ENCODE measurements at regions not wholly inside any gene's neighbourhood (a gene's known extent, or its start where the extent isn't known, plus 50 kb on each side); places are given as distances from the start of the nearest gene placed in this dataset.
A peak's percentile ranks its signal among the peaks of the same experiment; 100 is the strongest.

- Histone ChIP-seq H3K9me3 (ENCODE audit: low read depth) (no peaks in the 10 kb centered on the region), H3K36me3 (no peaks in the 10 kb centered on the region), H3K27me3 (no peaks in the 10 kb centered on the region), H3K9ac (no peak overlapping the region), H3K4me2 (no peak overlapping the region), H2AFZ (replicated peaks) (peak overlapping the region; percentile 35), H3K4me3 (no peak overlapping the region), H3F3A (ENCODE audit: low read depth) (peaks cover 9% of the 10 kb centered on the region), H3K4me1 (peaks cover 20% of the 10 kb centered on the region), H3K79me2 (ENCODE audit: low read depth) (no peaks in the 10 kb centered on the region), H3K27ac (no peak overlapping the region), H4K20me1 (ENCODE audit: low read depth) (no peaks in the 10 kb centered on the region)
- no peaks in the 10 kb centered on the region for H3K36me3 Mint-ChIP-seq
- no peak for DNase-seq (ENCODE audit: low spot score)
- H3K4me1 Mint-ChIP-seq: peaks cover 51% of the 10 kb centered on the region
- H3K9me3 Mint-ChIP-seq: peaks cover 2% of the 10 kb centered on the region
- peaks cover 17% of the 10 kb centered on the region for H3K27me3 Mint-ChIP-seq (ENCODE audit: insufficient read depth, low read depth)
- H3K4me3 Mint-ChIP-seq: no peak overlapping the region
- TF ChIP-seq EZH2phosphoT487 (IDR thresholded peaks at IDR 0.05) (no peak), CTCF (IDR thresholded peaks at IDR 0.05) (no peak), EZH2 (IDR thresholded peaks at IDR 0.05) (no peak)
- H3K27ac Mint-ChIP-seq: peak overlapping the region; percentile 88
Measured at GRCh38 chr5:171521679-171522078, 102.2 kb downstream of the FGF18 start.

DNA sequence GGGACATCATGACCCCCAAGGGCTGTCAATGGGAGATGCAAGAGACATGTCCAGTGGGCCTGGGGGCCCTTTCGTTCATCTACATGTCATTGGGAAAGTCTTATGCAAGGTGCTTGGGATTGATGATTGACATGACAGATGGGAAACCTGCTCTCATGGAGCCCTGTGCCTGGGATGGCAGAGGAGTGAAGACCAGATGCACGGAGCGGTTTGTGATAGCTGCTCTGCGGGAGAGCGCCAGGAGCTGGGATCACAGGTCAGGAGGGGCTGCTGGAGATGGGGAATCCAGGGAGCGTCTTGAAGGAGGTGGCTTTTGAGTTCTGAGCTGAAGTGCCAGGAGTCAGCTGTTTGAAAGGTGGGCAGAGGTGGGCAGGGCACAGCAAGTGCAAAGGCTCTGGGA lies 104.3 kb downstream of the FGF18 start:
- peaks cover 41% of the 10 kb centered on the region for H3K4me1 Mint-ChIP-seq
- H3K4me3 ChIP-seq: no peak overlapping the region
- no peaks in the 10 kb centered on the region for H3K79me2 ChIP-seq (ENCODE audit: low read depth)
- no peak overlapping the region for H3K4me3 Mint-ChIP-seq
- H3K27me3 ChIP-seq: no peaks in the 10 kb centered on the region
- H3K9me3 ChIP-seq (ENCODE audit: low read depth): no peaks in the 10 kb centered on the region
- H4K20me1 ChIP-seq (ENCODE audit: low read depth): no peaks in the 10 kb centered on the region
- no peaks in the 10 kb centered on the region for H3K36me3 Mint-ChIP-seq
- H3K27ac ChIP-seq: no peak overlapping the region
- TF ChIP-seq EZH2 (IDR thresholded peaks at IDR 0.05) (no peak), EZH2phosphoT487 (IDR thresholded peaks at IDR 0.05) (no peak), CTCF (IDR thresholded peaks at IDR 0.05) (no peak)
- no peak for DNase-seq (ENCODE audit: low spot score)
- H3K27me3 Mint-ChIP-seq (ENCODE audit: insufficient read depth, low read depth): peaks cover 16% of the 10 kb centered on the region
- no peak overlapping the region for H3K9ac ChIP-seq
- peaks cover 9% of the 10 kb centered on the region for H3F3A ChIP-seq (ENCODE audit: low read depth)
- no peaks in the 10 kb centered on the region for H3K9me3 Mint-ChIP-seq
- H2AFZ ChIP-seq (replicated peaks): no peak overlapping the region
- no peaks in the 10 kb centered on the region for H3K36me3 ChIP-seq
- peaks cover 20% of the 10 kb centered on the region for H3K4me1 ChIP-seq
- peak overlapping the region; percentile 25 for H3K27ac Mint-ChIP-seq
- no peak overlapping the region for H3K4me2 ChIP-seq

GRCh38 chr5:171524466-171524865 lies 105.0 kb downstream of the FGF18 start:
- TF ChIP-seq EZH2phosphoT487 (IDR thresholded peaks at IDR 0.05) (no peak), CTCF (IDR thresholded peaks at IDR 0.05) (no peak), EZH2 (IDR thresholded peaks at IDR 0.05) (no peak)
- Mint-ChIP-seq H3K27ac (peak overlapping the region; percentile 25), H3K36me3 (no peaks in the 10 kb centered on the region), H3K4me3 (no peak overlapping the region), H3K27me3 (ENCODE audit: insufficient read depth, low read depth) (peaks cover 16% of the 10 kb centered on the region), H3K9me3 (no peaks in the 10 kb centered on the region), H3K4me1 (peaks cover 41% of the 10 kb centered on the region)
- no peaks in the 10 kb centered on the region for H3K79me2 ChIP-seq (ENCODE audit: low read depth)
- no peaks in the 10 kb centered on the region for H3K27me3 ChIP-seq
- H3K4me1 ChIP-seq: peaks cover 20% of the 10 kb centered on the region
- H3K9ac ChIP-seq: no peak overlapping the region
- peaks cover 9% of the 10 kb centered on the region for H3F3A ChIP-seq (ENCODE audit: low read depth)
- H3K36me3 ChIP-seq: no peaks in the 10 kb centered on the region
- H3K9me3 ChIP-seq (ENCODE audit: low read depth): no peaks in the 10 kb centered on the region
- no peak overlapping the region for H2AFZ ChIP-seq (replicated peaks)
- H3K4me3 ChIP-seq: no peak overlapping the region
- H3K4me2 ChIP-seq: no peak overlapping the region
- H4K20me1 ChIP-seq (ENCODE audit: low read depth): no peaks in the 10 kb centered on the region
- no peak overlapping the region for H3K27ac ChIP-seq
- no peak for DNase-seq (ENCODE audit: low spot score)

Data from neural progenitor cell (in vitro differentiated cells).